ENCODE measurements at regions not wholly inside any gene's neighbourhood (a gene's known extent, or its start where the extent isn't known, plus 50 kb on each side); places are given as distances from the start of the nearest gene placed in this dataset.
"Not testable (repeated sequence)": the region's sequence is repeated elsewhere in the genome, so short reads cannot be mapped to it uniquely, and the experiment has no call there.

GRCh38 chr6:8934318-8934717 is 499.0 kb upstream of the SLC35B3 start:
- Mint-ChIP-seq H3K36me3 (no peaks in the 10 kb centered on the region), H3K4me1 (ENCODE audit: low read depth) (no peaks in the 10 kb centered on the region), H3K27ac (no peak overlapping the region), H3K4me3 (no peak overlapping the region), H3K27me3 (no peaks in the 10 kb centered on the region), H3K9me3 (no peaks in the 10 kb centered on the region)
- POLR2A ChIA-PET, result no interaction called here
- no peak for DNase-seq
- intact Hi-C loops (cut with micrococcal nuclease), result no loop called here
- CTCF ChIA-PET, result no interaction called here

GRCh38 chr6:8930009-8930408 is 494.7 kb upstream of the SLC35B3 start:
- H3K36me3 Mint-ChIP-seq, result no peaks in the 10 kb centered on the region
- DNase-seq, result no peak
- intact Hi-C loops (cut with micrococcal nuclease), result no loop called here
- ChIA-PET CTCF (no interaction called here), POLR2A (no interaction called here)
- H3K4me1 Mint-ChIP-seq (ENCODE audit: low read depth), result no peaks in the 10 kb centered on the region
- no peak overlapping the region for H3K27ac Mint-ChIP-seq
- H3K9me3 Mint-ChIP-seq, result no peaks in the 10 kb centered on the region
- no peak overlapping the region for H3K4me3 Mint-ChIP-seq
- H3K27me3 Mint-ChIP-seq, result no peaks in the 10 kb centered on the region

- H3K36me3 Mint-ChIP-seq; CTCF ChIA-PET; DNase-seq; intact Hi-C loops (cut with micrococcal nuclease); POLR2A ChIA-PET; H3K27me3 Mint-ChIP-seq; H3K4me3 Mint-ChIP-seq; H3K4me1 Mint-ChIP-seq (ENCODE audit: low read depth); H3K9me3 Mint-ChIP-seq; H3K27ac Mint-ChIP-seq: not testable (repeated sequence)
These were observed 484.9 kb upstream of the SLC35B3 start for GRCh38 chr6:8920244-8920643.

- DNase-seq, result no peak
- POLR2A ChIA-PET, result no interaction called here
- H3K4me3 Mint-ChIP-seq, result no peak overlapping the region
- CTCF ChIA-PET, result no interaction called here
- no peaks in the 10 kb centered on the region for H3K4me1 Mint-ChIP-seq (ENCODE audit: low read depth)
- H3K27me3 Mint-ChIP-seq, result no peaks in the 10 kb centered on the region
- no peaks in the 10 kb centered on the region for H3K36me3 Mint-ChIP-seq
- peaks cover 13% of the 10 kb centered on the region for H3K9me3 Mint-ChIP-seq
- intact Hi-C loops (cut with micrococcal nuclease), result no loop called here
- no peak overlapping the region for H3K27ac Mint-ChIP-seq
These were observed 482.9 kb upstream of the SLC35B3 start for GRCh38 chr6:8918196-8918595.

- intact Hi-C loops (cut with micrococcal nuclease), result no loop called here
These were observed 479.4 kb upstream of the SLC35B3 start for GRCh38 chr6:8914700-8915099.

GRCh38 chr6:8908638-8909037 is 473.3 kb upstream of the SLC35B3 start:
- POLR2A ChIA-PET, result no interaction called here
- no peaks in the 10 kb centered on the region for H3K36me3 Mint-ChIP-seq
- CTCF ChIA-PET, result no interaction called here

More at GRCh38 chr6:8914700-8915099, 479.4 kb upstream of the SLC35B3 start:
- Mint-ChIP-seq H3K4me3 (no peak overlapping the region), H3K9me3 (peaks cover 28% of the 10 kb centered on the region), H3K36me3 (no peaks in the 10 kb centered on the region), H3K4me1 (ENCODE audit: low read depth) (no peaks in the 10 kb centered on the region), H3K27ac (no peak overlapping the region), H3K27me3 (no peaks in the 10 kb centered on the region)
- CTCF ChIA-PET, result interaction anchor here (1.2 kb wide), 1 partner anchor 25 kb away, joined by 3 read pairs; no protein-coding TSS in a partner anchor
- POLR2A ChIA-PET, result no interaction called here
- DNase-seq, result no peak

GRCh38 chr6:8906699-8907098 is 471.4 kb upstream of the SLC35B3 start:
- intact Hi-C loops (cut with micrococcal nuclease), result no loop called here
- no peak overlapping the region for H3K27ac Mint-ChIP-seq
- peaks cover 7% of the 10 kb centered on the region for H3K9me3 Mint-ChIP-seq
- no peak overlapping the region for H3K4me3 Mint-ChIP-seq
- DNase-seq, result no peak
- no peaks in the 10 kb centered on the region for H3K27me3 Mint-ChIP-seq
- no peaks in the 10 kb centered on the region for H3K36me3 Mint-ChIP-seq
- ChIA-PET POLR2A (no interaction called here), CTCF (no interaction called here)
- H3K4me1 Mint-ChIP-seq (ENCODE audit: low read depth), result no peaks in the 10 kb centered on the region

More at GRCh38 chr6:8908638-8909037, 473.3 kb upstream of the SLC35B3 start:
- no peak overlapping the region for H3K4me3 Mint-ChIP-seq
- no peak for DNase-seq
- intact Hi-C loops (cut with micrococcal nuclease), result no loop called here
- no peak overlapping the region for H3K27ac Mint-ChIP-seq
- no peaks in the 10 kb centered on the region for H3K4me1 Mint-ChIP-seq (ENCODE audit: low read depth)
- no peaks in the 10 kb centered on the region for H3K27me3 Mint-ChIP-seq
- H3K9me3 Mint-ChIP-seq, result peaks cover 22% of the 10 kb centered on the region

- ChIA-PET CTCF (no interaction called here), POLR2A (no interaction called here)
- no peak overlapping the region for H3K27ac Mint-ChIP-seq
- H3K27me3 Mint-ChIP-seq, result no peaks in the 10 kb centered on the region
- no peaks in the 10 kb centered on the region for H3K36me3 Mint-ChIP-seq
- no peaks in the 10 kb centered on the region for H3K9me3 Mint-ChIP-seq
- no peak overlapping the region for H3K4me3 Mint-ChIP-seq
- intact Hi-C loops (cut with micrococcal nuclease), result no loop called here
- no peak for DNase-seq
- no peaks in the 10 kb centered on the region for H3K4me1 Mint-ChIP-seq (ENCODE audit: low read depth)
These were observed 470.4 kb upstream of the SLC35B3 start for GRCh38 chr6:8905757-8906156.

- intact Hi-C loops (cut with micrococcal nuclease), result no loop called here
- Mint-ChIP-seq H3K9me3 (no peaks in the 10 kb centered on the region), H3K27ac (no peak overlapping the region), H3K4me3 (no peak overlapping the region), H3K27me3 (no peaks in the 10 kb centered on the region), H3K4me1 (ENCODE audit: low read depth) (no peaks in the 10 kb centered on the region), H3K36me3 (no peaks in the 10 kb centered on the region)
- DNase-seq, result no peak
- ChIA-PET CTCF (no interaction called here), POLR2A (no interaction called here)
These were observed 469.4 kb upstream of the SLC35B3 start for GRCh38 chr6:8904754-8905153.

- Mint-ChIP-seq H3K27ac (no peak overlapping the region), H3K9me3 (no peaks in the 10 kb centered on the region), H3K36me3 (no peaks in the 10 kb centered on the region), H3K4me1 (ENCODE audit: low read depth) (no peaks in the 10 kb centered on the region), H3K4me3 (no peak overlapping the region), H3K27me3 (no peaks in the 10 kb centered on the region)
- CTCF ChIA-PET, result no interaction called here
- POLR2A ChIA-PET, result no interaction called here
- no peak for DNase-seq
- intact Hi-C loops (cut with micrococcal nuclease), result no loop called here
These were observed 464.7 kb upstream of the SLC35B3 start for GRCh38 chr6:8900056-8900455.

GRCh38 chr6:8889514-8889913 is 454.2 kb upstream of the SLC35B3 start:
- ChIA-PET POLR2A (no interaction called here), CTCF (interaction anchor here (0.8 kb wide), 1 partner anchor 25 kb away, joined by 3 read pairs; no protein-coding TSS in a partner anchor)
- Mint-ChIP-seq H3K27ac (no peak overlapping the region), H3K4me1 (ENCODE audit: low read depth) (no peaks in the 10 kb centered on the region), H3K36me3 (no peaks in the 10 kb centered on the region), H3K27me3 (no peaks in the 10 kb centered on the region), H3K4me3 (no peak overlapping the region), H3K9me3 (no peaks in the 10 kb centered on the region)
- no peak for DNase-seq
- intact Hi-C loops (cut with micrococcal nuclease), result no loop called here

GRCh38 chr6:8888468-8888867 is 453.1 kb upstream of the SLC35B3 start:
- CTCF ChIA-PET, result no interaction called here
- no peak overlapping the region for H3K4me3 Mint-ChIP-seq
- H3K27ac Mint-ChIP-seq, result no peak overlapping the region
- H3K27me3 Mint-ChIP-seq, result no peaks in the 10 kb centered on the region
- no peaks in the 10 kb centered on the region for H3K36me3 Mint-ChIP-seq
- intact Hi-C loops (cut with micrococcal nuclease), result no loop called here
- POLR2A ChIA-PET, result no interaction called here
- no peak for DNase-seq
- H3K4me1 Mint-ChIP-seq (ENCODE audit: low read depth), result no peaks in the 10 kb centered on the region
- no peaks in the 10 kb centered on the region for H3K9me3 Mint-ChIP-seq

GRCh38 chr6:8881663-8882062 is 446.3 kb upstream of the SLC35B3 start:
- H3K9me3 Mint-ChIP-seq, result no peaks in the 10 kb centered on the region

GRCh38 chr6:8879334-8879733 is 444.0 kb upstream of the SLC35B3 start:
- DNase-seq, result no peak
- intact Hi-C loops (cut with micrococcal nuclease), result no loop called here
- Mint-ChIP-seq H3K36me3 (no peaks in the 10 kb centered on the region), H3K9me3 (no peaks in the 10 kb centered on the region), H3K27me3 (no peaks in the 10 kb centered on the region), H3K27ac (no peak overlapping the region), H3K4me1 (ENCODE audit: low read depth) (no peaks in the 10 kb centered on the region), H3K4me3 (no peak overlapping the region)
- ChIA-PET CTCF (no interaction called here), POLR2A (no interaction called here)

More at GRCh38 chr6:8881663-8882062, 446.3 kb upstream of the SLC35B3 start:
- intact Hi-C loops (cut with micrococcal nuclease), result no loop called here
- Mint-ChIP-seq H3K36me3 (no peaks in the 10 kb centered on the region), H3K4me1 (ENCODE audit: low read depth) (no peaks in the 10 kb centered on the region), H3K27me3 (no peaks in the 10 kb centered on the region), H3K27ac (no peak overlapping the region), H3K4me3 (no peak overlapping the region)
- ChIA-PET POLR2A (no interaction called here), CTCF (no interaction called here)
- no peak for DNase-seq

All from activated CD4-positive, alpha-beta memory T cell treated with anti-CD3 and anti-CD28 coated beads for 36 hours (primary cell).